DMS153 treated with DMSO at 0.1 percent for 48 hours (cell line): ENCODE measurements at regions not wholly inside any gene's neighbourhood (a gene's known extent, or its start where the extent isn't known, plus 50 kb on each side); places are given as distances from the start of the nearest gene placed in this dataset.

Source experiments
- DNase-seq: peaks from one replicate; lab custom pipeline; 2025; ENCODE audit not compliant: unreplicated experiment; lab: John Stamatoyannopoulos, UW

DNA sequence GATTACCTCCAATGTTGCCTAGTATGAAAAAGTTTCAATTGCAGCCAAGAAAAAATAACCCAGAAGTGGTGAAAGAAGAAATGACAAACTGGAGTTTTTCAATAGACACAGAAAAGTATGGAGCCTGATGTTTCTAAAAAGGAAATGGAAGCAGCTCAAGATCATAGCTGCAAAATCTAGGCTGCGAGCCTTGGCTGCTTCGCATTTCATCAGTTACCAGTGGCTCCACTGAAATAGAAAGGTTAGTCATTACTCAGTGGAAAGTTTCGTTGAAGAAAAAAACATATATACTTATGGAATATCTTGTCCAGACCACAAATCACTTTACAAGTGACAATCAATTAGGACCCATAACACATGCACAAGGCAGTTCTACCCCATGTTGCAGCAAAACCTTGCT, 206.8 kb upstream of the SOX9 start:
- DNase-seq = no peak

DNA sequence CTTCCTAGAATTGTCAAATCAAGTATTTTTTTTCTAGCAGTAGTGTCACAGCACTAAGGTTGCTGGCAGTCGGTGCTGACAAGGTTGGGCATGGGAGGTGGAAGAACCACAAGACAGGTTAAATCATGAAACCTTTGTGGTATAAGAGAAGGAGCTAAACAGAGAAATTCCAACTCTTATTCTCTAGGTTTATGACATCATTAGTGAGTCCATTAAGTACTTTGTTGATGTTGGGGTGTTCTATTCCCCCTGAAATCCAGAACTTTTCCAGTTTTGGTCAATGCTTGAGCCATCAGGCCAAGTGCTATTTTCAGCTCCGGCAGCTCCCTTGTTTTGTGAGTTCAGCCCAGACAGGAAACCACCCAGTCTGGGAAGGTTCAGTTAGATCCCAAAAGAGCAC, 206.0 kb upstream of the SOX9 start:
- DNase-seq = no peak

DNA sequence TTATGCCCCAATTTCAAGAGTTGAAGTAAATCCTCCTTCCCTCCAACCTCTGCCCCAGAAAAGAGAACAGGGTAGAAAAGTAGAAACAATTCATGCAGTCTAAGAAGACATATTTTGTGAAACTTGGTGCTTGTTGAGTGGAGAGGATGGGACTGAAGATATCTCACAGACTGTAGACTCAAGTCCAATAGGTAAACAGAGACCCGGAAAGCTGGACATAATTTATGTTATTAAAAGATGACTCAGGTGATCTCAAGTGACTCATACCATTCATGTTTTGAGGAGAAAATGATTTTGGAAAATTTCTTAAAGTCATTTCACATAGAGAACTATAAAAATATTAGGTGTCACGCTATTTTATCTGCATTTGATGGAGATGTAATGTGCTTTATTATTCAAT, 203.1 kb upstream of the SOX9 start:
- DNase-seq = no peak

DNA sequence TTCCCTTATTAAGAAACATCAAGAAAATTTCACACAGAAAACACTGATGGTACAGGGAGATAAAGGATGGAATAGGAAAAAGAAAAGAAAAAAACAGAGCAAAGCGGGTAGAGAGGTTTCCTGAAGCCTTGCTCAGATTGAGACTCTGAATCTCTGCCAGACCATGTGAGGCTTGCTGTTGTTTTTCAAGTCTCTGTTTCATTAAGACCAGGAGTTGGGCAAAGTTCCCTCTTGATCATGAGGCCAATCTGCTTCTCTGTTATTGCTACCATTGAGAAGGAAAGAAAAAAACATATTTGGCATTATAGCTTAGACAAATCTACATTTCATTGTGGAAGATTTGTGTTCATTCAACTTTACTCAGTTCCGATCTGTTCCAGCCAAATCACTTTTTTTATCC, 201.6 kb upstream of the SOX9 start:
- DNase-seq = no peak

DNA sequence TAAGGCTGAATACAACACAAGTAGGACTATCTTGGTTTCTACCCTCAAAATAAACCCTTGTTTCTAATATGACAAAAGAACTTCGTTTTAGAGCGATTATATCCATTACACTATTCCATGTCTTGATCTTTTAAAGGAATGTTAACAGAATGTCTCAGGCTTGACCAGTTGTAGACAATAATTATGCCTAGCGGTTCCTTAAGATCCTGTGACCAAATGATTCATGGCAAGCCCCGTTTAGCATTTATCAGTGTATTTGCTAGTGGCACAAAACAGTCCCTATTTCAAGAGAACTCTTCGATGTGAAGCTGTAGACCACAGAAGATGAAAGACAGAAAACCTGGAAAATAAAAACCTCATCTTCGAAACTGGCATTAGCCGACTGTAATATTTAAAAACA, 200.9 kb upstream of the SOX9 start:
- DNase-seq = no peak

DNA sequence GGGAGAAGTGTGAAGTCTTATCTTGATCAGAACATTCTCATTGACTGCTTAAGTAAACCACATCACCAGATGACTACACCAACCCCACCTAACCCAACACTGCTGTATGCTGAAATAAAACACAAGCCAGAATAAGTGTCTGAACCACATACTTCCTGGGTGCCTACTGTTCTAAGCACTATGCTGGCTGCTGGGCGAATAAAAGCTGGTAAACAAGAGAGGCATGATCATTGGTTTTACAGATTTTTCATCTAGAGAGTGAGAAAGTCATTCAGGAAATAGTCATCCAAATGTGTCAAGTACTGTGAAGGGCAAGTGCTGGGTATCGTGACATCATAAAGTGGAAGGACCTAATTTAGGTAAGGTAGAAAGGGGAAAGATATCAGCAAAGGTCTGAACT, 199.0 kb upstream of the SOX9 start:
- DNase-seq = no peak

DNA sequence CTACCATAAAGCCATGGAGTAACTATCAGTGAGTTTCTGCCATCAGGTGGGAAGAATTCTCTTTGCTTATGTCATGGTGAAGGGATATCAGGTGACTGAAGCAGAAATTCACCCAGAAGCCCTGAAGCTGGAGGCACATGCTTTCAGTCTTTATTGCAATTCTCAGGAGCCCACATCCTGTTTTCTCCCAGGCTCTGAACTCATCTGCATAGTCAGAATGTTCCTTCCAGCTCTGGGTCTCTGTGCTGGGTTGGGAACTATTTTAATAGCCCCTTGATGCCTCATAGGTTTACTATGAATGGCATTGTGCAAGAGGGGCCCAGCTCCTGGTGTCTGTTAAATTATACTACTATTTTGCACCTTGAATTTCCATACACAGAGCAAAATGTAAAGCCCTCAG, 198.4 kb upstream of the SOX9 start:
- peak; percentile 39 for DNase-seq

DNA sequence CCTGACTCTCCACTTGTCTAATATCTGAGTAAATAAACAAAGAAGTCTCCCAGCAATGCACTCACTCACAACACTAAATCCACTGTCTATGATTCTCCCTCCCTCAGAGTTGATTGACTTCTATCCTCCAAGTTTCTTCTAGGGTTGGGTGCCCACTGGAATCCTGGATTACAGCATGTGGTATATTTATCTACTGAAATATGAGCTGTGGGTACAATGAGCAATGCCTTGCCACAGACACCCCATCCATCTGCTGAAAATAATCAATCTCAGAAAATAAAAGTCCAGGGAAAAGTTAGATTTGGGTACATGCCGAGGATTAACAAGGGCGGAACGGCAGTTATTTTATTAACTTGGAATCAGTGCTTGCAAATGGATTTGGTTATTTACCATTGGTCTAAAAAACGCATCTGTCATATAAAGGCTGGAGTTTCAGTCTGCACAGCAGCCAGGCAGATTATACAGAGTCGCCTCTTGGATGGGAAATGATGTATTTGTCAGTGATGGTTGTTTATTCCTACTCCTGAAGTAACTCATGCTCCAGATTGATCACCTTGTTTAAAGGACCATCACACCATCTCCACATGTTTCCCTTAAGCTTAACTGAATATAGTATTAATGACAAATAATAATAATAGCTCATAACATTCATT, 193.9 kb upstream of the SOX9 start:
- no peak for DNase-seq

DNA sequence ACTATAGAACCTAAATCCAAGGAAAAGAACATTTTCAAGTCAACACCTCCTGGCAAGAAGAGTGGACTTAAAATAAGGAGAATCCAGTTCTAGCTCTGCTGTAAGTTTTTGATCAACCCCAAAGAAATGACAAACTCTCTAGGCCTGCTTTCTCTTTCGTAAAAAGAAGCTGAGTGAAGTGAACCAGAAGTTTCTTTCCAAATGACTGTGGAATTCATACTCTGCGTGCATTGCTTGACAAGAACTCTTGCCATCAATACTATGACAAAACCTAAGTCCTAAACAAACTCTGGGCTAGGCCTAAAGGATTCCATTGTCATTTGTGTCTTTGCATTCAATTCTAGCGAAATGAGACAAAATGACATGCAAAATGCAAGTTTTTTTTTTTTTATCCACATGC, 187.5 kb upstream of the SOX9 start:
- DNase-seq = no peak

DNA sequence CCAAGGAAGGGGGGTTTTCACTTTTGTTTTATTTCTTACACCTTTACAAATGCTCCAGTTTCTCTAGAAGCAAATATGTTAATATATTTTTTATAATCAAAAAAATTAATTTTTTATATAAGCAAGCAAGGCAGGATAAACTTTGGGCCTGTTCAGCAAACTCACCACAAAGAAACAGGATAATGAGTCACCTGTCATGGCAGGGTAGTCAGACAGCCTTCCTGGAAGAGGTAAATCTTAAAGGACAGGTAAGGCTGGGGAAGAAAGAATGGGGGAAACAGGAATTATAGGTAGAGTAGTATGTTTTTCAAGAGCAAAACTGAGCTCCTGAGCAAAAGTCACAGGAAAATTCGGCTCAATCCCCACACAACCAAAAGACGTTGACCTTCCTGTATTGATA, 186.3 kb upstream of the SOX9 start:
- DNase-seq = no peak

DNA sequence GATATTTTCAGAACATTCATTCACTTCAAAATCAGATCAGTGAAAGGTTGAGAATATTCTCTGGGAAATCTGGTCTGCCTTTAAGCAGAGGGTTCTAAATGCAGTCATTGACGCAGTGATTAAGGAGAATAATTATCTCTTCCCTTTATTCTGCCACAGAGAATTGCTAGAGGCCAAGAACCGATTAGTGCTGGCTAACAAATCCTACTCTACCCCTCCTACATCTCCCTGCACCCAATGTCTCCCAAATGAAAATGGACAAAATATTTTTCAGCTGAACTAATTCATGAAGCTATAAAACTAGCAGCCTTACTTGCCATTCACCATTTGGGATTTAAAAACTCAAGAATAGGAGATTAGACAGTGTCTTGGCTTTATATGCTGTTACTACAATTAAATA, 185.5 kb upstream of the SOX9 start:
- DNase-seq = no peak

DNA sequence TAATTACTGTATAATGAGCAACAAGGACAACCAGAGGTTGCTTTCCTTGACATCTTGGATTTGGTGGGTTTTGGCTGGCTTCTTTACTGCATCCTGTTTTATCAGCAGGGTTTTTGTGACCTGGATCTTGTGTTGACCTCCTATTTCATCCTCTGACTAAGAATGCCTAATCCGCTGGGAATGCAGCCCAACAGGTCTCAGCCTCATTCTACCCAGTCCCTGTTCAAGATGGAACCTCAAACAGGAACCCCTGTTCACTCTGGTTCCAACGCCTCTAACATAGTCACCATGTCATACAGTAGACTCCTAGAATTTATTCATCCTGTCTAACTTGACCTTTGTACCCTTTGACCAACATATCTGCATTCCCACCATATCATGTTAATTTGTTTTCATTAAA, 183.8 kb upstream of the SOX9 start:
- DNase-seq = no peak

DNA sequence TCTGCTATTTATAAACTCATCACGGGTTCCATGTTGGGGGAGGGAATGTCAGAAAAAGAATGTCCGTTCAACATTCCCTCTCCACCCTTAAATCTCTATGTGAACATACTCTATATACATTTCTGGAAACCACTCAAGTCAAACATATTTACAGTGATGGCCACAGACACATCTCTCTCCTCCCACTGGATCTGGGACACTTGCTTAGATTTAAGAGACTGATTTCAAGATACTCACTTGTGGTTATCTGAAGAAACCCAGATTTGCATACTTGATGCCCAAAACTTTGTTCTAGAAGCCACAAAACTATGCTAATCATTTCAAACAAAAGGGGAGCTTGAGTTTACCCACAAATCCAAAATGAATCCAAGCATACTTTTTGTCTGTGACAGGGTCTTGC, 182.9 kb upstream of the SOX9 start:
- DNase-seq = no peak

DNA sequence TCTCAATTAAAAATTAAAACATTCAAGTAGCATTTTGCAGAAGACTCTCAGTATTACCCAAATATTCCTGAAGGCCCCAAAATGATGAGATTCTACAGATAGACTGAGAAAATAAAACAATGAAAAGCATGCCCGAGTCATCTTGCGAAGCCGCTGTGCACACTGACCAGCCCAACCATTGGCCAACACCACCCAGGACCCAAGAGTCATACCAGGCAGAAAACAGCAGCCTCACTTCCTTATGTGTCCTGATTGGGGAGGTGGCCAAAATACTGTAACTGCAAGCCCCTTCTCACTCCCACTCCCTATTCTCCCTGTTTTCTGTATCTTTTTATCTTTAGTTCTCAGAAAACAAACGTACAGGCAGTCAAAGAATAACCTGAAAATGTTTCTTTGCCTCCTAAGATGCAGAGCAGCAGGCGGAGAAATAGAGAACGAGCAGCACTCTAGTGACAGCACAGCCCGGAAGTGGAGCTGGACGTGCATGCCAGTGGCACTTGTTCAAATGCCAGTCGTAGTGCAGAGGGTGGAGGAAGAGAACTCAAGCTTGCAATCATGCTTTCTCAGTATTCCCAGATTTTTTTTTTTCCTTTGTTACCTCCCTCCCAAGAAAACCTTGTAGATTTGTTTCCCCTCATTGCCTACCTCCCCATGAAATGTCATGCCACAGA, 182.3 kb upstream of the SOX9 start:
- no peak for DNase-seq

DNA sequence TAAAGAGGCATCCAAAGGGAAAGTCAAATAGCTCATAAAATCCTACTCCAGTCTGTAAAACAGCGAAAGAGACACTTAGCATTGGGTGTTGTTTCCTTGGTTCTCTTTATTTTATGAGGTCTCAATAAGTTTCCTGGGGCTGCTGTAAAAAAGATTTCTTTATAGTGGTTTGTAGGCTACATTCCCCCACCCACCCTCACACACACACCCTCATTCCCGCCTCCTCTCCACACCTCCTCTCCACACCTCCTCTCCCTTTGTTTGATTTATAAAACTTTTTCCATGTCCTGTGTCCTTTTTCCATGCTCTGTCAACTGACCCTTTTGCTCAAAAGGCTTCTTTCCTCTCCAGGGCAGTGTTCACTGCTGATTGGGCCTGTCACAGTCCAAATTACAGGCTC, 178.9 kb upstream of the SOX9 start:
- no peak for DNase-seq

DNA sequence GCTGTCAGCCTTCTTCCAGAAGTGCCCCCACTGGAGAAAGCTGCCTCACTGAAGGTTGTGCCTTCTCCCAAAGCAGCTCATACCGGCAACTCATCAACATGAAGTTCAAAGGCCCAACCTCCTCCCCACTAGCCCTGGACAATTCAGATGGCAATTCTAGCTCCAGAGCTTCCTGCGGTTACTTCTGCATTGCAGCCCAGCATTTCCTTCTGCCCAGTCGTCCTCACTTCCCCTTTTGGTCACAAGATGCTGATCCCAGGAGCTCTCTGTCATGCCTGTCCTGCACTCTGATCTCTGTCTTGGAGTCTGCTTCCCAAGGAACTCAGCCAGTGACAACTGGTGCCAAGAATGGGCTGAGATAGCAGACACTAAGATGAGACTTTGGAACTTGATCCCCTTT, 178.2 kb upstream of the SOX9 start:
- DNase-seq = no peak

DNA sequence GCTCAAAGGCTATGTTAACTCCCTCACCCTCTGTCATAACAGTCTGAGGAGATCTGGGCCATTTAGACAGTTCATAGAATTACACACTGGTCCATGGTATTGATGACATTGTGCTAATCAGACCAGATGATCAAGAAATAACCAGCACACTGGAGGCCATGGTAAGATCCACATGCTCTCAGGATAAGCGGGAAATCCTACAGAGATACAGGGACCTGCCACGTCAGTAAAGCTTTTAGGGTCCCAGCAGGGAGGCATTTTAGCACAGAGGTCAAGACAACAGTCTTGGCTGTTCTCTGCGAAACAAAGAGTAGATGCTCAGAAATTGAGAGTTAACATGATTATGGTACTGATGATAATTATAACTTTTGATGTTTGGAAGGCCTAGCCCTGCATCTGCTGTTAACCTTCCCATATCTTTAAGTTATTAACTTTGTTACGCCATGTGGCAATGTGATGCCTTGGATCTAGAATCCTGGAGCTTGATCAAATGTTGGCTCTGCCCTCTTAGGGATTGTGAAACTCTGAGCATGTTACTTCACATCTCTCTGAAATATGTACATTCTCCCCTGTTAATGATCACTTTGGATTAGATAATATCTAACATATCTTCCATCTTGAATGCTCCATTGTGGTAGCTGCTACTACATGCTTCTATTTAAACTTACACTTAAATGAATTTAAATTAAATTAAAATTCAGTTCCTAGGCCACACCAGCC, 172.0 kb upstream of the SOX9 start:
- DNase-seq = no peak

DNA sequence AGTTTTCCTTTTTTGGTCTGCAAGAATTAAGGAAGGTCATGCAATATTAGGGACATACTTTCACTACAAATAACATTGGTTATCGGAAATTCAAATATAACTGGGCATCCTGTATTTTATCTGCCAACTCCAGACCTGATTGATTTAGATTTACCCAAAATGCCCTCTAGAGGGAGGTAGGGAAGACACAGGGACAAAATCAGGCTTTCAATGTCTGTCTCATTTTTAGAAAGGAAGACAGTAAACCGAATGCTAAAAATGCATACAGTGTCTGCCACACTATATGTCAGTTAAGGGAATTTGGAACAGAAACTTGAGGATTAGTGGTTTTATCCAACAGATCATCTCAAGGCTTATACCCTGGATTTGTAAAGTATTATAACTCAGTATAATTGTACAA, 161.7 kb upstream of the SOX9 start:
- no peak for DNase-seq

DNA sequence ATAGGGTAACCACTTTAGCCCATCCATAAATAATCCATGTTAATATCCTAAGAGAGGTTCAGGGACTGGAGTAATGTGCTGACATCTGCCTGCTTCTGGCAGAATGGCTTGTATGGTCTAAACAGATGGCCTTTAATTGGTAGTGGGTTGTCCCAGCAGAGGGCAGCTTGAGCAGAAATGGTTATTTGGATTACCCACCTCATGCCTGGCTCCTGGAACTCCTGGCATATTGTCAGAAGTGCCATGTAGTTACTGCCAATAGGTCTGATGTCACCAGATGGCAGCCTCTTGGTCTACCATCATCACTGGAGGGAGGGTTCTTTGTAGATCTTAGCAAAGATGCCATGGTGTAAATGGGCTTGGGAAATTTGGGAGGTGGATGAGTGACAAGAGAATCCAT, 157.5 kb upstream of the SOX9 start:
- DNase-seq = no peak

DNA sequence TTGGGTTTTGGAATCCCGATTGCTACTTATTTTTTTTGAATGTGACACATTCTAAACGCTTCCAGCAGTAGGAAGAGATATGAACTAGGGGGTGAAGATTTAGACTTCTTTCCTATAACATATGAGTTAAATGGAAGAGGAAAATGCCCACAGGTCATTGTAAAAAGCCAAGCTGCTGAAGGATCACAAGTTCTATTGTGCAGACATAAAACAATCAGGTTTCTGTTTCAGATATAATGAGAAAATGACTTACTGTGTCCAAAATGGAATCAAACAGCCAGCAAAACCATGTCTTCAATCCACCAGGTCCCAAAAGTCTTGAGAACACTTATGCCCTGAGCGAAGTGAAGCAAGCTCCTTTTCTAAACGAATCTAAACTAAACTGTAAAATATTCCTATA, 157.0 kb upstream of the SOX9 start:
- DNase-seq = no peak

DNA sequence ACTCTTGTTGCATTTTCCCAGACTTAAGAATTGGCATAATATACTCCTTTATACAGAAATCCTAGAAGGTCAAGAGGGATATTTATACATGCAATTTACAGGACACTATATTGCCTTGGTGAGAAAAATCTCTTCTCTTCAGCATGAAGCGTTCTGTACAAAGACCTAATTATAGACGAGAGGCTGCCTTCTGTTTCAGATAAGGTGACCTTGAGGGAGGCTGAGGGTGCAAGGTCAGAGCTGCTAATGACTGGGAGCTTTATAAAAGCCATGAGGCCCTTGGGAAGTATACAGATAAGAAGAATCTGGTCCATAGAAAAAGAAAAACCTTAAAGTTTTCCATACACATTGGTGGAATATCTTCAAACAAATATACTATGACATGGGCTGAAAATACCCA, 156.3 kb upstream of the SOX9 start:
- no peak for DNase-seq

DNA sequence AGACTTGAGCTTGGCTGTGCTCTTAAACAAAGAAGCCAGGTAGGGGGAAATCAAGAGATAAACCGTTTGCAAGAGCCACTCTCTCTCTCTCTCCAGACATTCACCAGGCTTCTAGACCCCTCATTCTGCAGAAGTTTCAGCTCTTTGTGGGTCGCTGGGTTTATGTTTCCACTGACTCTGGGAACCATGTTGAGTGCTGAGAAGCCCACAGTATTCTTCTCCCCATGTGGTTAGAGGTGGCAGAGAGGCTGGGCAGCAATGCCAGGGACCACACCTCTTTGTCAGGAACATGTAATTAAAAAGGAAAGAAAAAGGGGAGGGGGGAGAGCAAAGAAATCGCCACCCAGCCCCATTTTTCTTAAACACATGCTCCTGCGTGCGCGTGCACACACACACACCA, 154.8 kb upstream of the SOX9 start:
- no peak for DNase-seq
